Panc1 (cell line): ENCODE measurements at regions not wholly inside any gene's neighbourhood (a gene's known extent, or its start where the extent isn't known, plus 50 kb on each side); places are given as distances from the start of the nearest gene placed in this dataset.

Experiments
- ATAC-seq: fragments of 200-7000 bp; cut with Tn5 transposase; 2 replicates; pipeline ENCODE4 v1.9.1; 2020; ENCODE audit warnings: mild to moderate bottlenecking, moderate library complexity
- BruUV-seq: library from RNA; stranded (reverse); fragments of 400-500 nt; replicated peaks from 2 replicates; lab custom pipeline; 2021; lab: Mats Ljungman, UMichigan
- CTCF ChIA-PET: fragments of 300-600 bp; sonication (Branson Sonifier 250); formaldehyde crosslinking; loops from one replicate; lab custom pipeline; 2022; ENCODE audit warnings: antibody characterized with exemption; lab: Charles Lee
- POLR2A ChIA-PET: fragments of 300-600 bp; sonication (Branson Sonifier 250); formaldehyde crosslinking; loops from one replicate; lab custom pipeline; 2022; ENCODE audit warnings: antibody characterized with exemption; lab: Charles Lee
- DNase-seq: peaks from one replicate; pipeline ENCODE4 v3.0.0-alpha.2; 2010; ENCODE audit warnings: low read depth, low spot score
- H3K27ac ChIP-seq: 2 replicates; pipeline ENCODE4 v1.5.1; 2011; ENCODE audit warnings: mild to moderate bottlenecking, low read length, inconsistent platforms
- H3K27me3 ChIP-seq: fragments of 200-500 bp; sonication (Bioruptor generic); 2 replicates; pipeline ENCODE4 v1.6.0; 2014; ENCODE audit warnings: low read length, inconsistent platforms; ENCODE audit not compliant: control insufficient read depth, insufficient read depth
- H3K36me3 ChIP-seq: fragments of 200-500 bp; sonication (Bioruptor generic); 2 replicates; pipeline ENCODE4 v1.5.1; 2014; ENCODE audit warnings: inconsistent platforms, mild to moderate bottlenecking, low read length, moderate library complexity; ENCODE audit not compliant: control insufficient read depth, insufficient read depth
- H3K4me1 ChIP-seq: 2 replicates; pipeline ENCODE4 v1.5.1; 2011; ENCODE audit warnings: inconsistent platforms, mild to moderate bottlenecking, low read length, moderate library complexity; ENCODE audit not compliant: control insufficient read depth, insufficient read depth
- H3K4me3 ChIP-seq, 2 experiments: 2 replicates each; pipeline ENCODE4 v1.5.1; 2011 to 2012; ENCODE audit warnings: low read depth in 2 of 2, low read length in 2 of 2, mild to moderate bottlenecking in 2 of 2, inconsistent platforms in 1 of 2, moderate library complexity in 1 of 2
- H3K9me3 ChIP-seq: fragments of 200-500 bp; sonication (Bioruptor generic); 2 replicates; pipeline ENCODE4 v1.5.1; 2014; ENCODE audit warnings: low read depth, mild to moderate bottlenecking, inconsistent platforms, low read length, moderate library complexity; ENCODE audit not compliant: control insufficient read depth, insufficient read depth
- POLR2AphosphoS5 ChIP-seq: IDR thresholded peaks from 2 replicates; pipeline ENCODE4 v1.6.1; 2012; ENCODE audit warnings: mild to moderate bottlenecking, low read depth, low read length, moderate library complexity
- SIN3A ChIP-seq: IDR thresholded peaks from 2 replicates; pipeline ENCODE4 v1.6.1; 2012; ENCODE audit warnings: low read depth, mild to moderate bottlenecking, low read length, moderate library complexity, borderline replicate concordance; ENCODE audit not compliant: insufficient read depth
- TCF7L2 ChIP-seq: IDR thresholded peaks from 2 replicates; pipeline ENCODE4 v1.6.1; 2011; ENCODE audit warnings: mild to moderate bottlenecking, low read depth, low read length, inconsistent platforms
- in situ Hi-C: cut with HindIII; loops from 2 replicates; pipeline ENCODE4 v1.10.0; 2016; ENCODE audit warnings: low sequenced_read_pairs, low pct_unique_long_range_greater_than_20kb
- intact Hi-C: fragments of 100-400 bp; cut with micrococcal nuclease; formaldehyde crosslinking; loops from one replicate; pipeline ENCODE4 v1.10.0; 2022; ENCODE audit not compliant: unreplicated experiment
- TF ChIP-seq, protein P1 (sequence below): fragments of 450-650 bp; IDR thresholded peaks from 2 replicates; pipeline ENCODE4 v1.5.1; 2017; ENCODE audit warnings: mild to moderate bottlenecking
- TF ChIP-seq, protein P2 (sequence below), 2 experiments: IDR thresholded peaks; 2 replicates each; pipeline ENCODE4 v1.6.1; 2011 to 2012; ENCODE audit warnings: low read depth in 2 of 2, control low read depth in 1 of 2, low read length in 1 of 2, mild to moderate bottlenecking in 1 of 2, moderate library complexity in 1 of 2; ENCODE audit not compliant: insufficient read depth in 1 of 2

DNA sequence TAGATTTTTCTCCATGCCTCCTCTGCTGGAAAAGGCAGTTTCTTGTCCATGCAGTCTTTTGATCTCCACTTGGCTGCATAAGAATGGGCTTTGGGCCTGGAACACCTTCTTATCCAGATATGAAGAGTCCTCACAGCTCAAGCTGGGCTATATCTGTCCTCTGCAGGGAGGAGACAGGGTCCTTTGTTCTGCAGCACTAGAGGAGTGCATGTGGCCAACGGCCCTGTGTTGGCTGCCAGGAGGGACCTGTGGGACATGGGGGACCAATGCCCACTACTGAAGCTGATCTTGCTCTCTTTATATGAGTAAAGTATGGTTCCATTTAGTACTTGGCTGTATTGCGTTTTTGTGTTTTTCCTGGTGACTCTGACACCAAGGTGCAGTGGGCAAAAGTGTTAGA lies 157.3 kb upstream of the ABI3BP start:
- DNase-seq: no peak
- Histone ChIP-seq H3K9me3 (no peaks in the 10 kb centered on the region), H3K4me1 (no peaks in the 10 kb centered on the region), H3K4me3 (no peak overlapping the region), H3K27me3 (no peaks in the 10 kb centered on the region), H3K36me3 (no peaks in the 10 kb centered on the region), H3K27ac (no peak overlapping the region)
- ChIA-PET POLR2A (no interaction called here), CTCF (no interaction called here)
- BruUV-seq: no TSS peak
- TF ChIP-seq POLR2AphosphoS5: no peak
- TF ChIP-seq, protein P1, sequence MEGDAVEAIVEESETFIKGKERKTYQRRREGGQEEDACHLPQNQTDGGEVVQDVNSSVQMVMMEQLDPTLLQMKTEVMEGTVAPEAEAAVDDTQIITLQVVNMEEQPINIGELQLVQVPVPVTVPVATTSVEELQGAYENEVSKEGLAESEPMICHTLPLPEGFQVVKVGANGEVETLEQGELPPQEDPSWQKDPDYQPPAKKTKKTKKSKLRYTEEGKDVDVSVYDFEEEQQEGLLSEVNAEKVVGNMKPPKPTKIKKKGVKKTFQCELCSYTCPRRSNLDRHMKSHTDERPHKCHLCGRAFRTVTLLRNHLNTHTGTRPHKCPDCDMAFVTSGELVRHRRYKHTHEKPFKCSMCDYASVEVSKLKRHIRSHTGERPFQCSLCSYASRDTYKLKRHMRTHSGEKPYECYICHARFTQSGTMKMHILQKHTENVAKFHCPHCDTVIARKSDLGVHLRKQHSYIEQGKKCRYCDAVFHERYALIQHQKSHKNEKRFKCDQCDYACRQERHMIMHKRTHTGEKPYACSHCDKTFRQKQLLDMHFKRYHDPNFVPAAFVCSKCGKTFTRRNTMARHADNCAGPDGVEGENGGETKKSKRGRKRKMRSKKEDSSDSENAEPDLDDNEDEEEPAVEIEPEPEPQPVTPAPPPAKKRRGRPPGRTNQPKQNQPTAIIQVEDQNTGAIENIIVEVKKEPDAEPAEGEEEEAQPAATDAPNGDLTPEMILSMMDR: no peak
- in situ Hi-C loops: no loop called here
- ATAC-seq: no peak
- intact Hi-C loops: no loop called here

DNA sequence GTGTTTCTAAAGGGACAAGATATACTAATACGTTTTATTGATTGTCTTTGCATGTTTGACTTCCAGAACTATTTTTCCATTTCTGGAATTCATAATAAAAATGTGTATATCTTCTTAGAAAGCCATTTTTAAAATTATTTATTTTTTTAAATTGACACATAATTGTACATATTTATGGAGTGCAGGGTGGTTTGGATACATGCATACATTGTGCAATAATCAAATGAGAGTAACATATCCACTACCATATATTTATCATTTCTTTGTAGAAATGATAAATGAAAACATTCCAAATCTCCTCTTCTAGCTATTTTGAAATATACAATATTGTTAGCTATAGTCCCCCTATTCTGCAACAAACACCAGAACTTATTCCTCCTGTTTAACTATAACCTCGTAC lies 156.5 kb upstream of the ABI3BP start:
- Histone ChIP-seq H3K27ac (no peak overlapping the region), H3K36me3 (no peaks in the 10 kb centered on the region), H3K9me3 (no peaks in the 10 kb centered on the region), H3K27me3 (no peaks in the 10 kb centered on the region), H3K4me3 (no peak overlapping the region), H3K4me1 (no peaks in the 10 kb centered on the region)
- POLR2A ChIA-PET: interaction anchor here (0.6 kb wide), 1 partner anchor 80 kb away, joined by 4 read pairs; no protein-coding TSS in a partner anchor
- TF ChIP-seq, protein P1: no peak
- no peak for TF ChIP-seq SIN3A
- TF ChIP-seq, protein P2, sequence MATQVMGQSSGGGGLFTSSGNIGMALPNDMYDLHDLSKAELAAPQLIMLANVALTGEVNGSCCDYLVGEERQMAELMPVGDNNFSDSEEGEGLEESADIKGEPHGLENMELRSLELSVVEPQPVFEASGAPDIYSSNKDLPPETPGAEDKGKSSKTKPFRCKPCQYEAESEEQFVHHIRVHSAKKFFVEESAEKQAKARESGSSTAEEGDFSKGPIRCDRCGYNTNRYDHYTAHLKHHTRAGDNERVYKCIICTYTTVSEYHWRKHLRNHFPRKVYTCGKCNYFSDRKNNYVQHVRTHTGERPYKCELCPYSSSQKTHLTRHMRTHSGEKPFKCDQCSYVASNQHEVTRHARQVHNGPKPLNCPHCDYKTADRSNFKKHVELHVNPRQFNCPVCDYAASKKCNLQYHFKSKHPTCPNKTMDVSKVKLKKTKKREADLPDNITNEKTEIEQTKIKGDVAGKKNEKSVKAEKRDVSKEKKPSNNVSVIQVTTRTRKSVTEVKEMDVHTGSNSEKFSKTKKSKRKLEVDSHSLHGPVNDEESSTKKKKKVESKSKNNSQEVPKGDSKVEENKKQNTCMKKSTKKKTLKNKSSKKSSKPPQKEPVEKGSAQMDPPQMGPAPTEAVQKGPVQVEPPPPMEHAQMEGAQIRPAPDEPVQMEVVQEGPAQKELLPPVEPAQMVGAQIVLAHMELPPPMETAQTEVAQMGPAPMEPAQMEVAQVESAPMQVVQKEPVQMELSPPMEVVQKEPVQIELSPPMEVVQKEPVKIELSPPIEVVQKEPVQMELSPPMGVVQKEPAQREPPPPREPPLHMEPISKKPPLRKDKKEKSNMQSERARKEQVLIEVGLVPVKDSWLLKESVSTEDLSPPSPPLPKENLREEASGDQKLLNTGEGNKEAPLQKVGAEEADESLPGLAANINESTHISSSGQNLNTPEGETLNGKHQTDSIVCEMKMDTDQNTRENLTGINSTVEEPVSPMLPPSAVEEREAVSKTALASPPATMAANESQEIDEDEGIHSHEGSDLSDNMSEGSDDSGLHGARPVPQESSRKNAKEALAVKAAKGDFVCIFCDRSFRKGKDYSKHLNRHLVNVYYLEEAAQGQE (IDR thresholded peaks at IDR 0.05; ENCODE audit: insufficient read depth in 1 of 2, low read depth in 2 of 2, low read length in 1 of 2): no peak
- no peak for TF ChIP-seq TCF7L2
- TF ChIP-seq POLR2AphosphoS5: no peak
- intact Hi-C loops: no loop called here
- ATAC-seq (no peak), DNase-seq (no peak)
- CTCF ChIA-PET: no interaction called here
- in situ Hi-C loops: no loop called here
- no TSS peak for BruUV-seq
